Hepatocyte (in vitro differentiated cells): ENCODE measurements at regions not wholly inside any gene's neighbourhood (a gene's known extent, or its start where the extent isn't known, plus 50 kb on each side); places are given as distances from the start of the nearest gene placed in this dataset.
"Not testable (repeated sequence)": the region's sequence is repeated elsewhere in the genome, so short reads cannot be mapped to it uniquely, and the experiment has no call there.

Experiments
- EZH2 ChIP-seq: fragments of 200-600 bp; sonication (generic); IDR thresholded peaks from 2 replicates; pipeline ENCODE4 v1.6.1; 2016; ENCODE audit warnings: antibody characterized with exemption, mild to moderate bottlenecking, borderline replicate concordance
- EZH2phosphoT487 ChIP-seq: fragments of 200-600 bp; sonication (generic); IDR thresholded peaks from one replicate; pipeline ENCODE4 v1.6.1; 2018; ENCODE audit warnings: antibody characterized with exemption, mild to moderate bottlenecking, low read depth, moderate library complexity; ENCODE audit not compliant: unreplicated experiment, severe bottlenecking
- TF ChIP-seq, protein P1 (sequence below): fragments of 200-600 bp; sonication (generic); IDR thresholded peaks from 2 replicates; pipeline ENCODE4 v1.5.1; 2016; ENCODE audit warnings: antibody characterized with exemption, mild to moderate bottlenecking; ENCODE audit not compliant: poor library complexity

DNA sequence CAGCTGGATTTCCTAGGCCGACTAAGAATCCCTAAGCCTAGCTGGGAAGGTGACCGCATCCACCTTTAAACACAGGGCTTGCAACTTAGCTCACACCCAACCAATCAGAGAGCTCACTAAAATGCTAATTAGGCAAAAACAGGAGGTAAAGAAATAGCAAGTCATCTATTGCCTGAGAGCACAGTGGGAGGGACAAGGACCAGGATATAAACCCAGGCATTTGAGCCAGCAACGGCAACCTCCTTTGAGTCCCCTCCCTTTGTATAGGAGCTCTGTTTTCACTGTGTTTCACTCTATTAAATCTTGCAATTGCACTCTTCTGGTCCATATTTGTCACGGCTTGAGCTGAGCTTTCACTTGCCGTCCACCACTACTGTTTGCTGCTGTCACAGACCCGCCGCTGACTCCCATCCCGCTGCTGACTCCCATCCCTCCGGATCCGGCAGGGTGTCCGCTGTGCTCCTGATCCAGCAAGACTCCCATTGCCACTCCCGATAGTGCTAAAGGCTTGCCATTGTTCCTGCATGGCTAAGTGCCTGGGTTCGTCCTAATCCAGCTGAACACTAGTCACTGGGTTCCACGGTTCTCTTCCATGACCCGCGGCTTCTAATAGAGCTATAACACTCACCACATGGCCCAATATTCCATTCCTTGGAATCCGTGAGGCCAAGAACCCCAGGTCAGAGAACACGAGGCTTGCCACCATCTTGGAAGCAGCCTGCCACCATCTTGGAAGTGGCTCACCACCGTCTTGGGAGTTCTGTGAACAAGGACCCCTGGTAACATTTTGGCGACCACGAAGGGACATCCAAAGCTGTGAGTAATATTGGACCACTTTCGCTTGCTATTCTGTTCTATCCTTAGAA is 885.8 kb upstream of the ATXN8OS start:
- TF ChIP-seq, protein P1, sequence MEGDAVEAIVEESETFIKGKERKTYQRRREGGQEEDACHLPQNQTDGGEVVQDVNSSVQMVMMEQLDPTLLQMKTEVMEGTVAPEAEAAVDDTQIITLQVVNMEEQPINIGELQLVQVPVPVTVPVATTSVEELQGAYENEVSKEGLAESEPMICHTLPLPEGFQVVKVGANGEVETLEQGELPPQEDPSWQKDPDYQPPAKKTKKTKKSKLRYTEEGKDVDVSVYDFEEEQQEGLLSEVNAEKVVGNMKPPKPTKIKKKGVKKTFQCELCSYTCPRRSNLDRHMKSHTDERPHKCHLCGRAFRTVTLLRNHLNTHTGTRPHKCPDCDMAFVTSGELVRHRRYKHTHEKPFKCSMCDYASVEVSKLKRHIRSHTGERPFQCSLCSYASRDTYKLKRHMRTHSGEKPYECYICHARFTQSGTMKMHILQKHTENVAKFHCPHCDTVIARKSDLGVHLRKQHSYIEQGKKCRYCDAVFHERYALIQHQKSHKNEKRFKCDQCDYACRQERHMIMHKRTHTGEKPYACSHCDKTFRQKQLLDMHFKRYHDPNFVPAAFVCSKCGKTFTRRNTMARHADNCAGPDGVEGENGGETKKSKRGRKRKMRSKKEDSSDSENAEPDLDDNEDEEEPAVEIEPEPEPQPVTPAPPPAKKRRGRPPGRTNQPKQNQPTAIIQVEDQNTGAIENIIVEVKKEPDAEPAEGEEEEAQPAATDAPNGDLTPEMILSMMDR = not testable (repeated sequence)
- TF ChIP-seq EZH2, EZH2phosphoT487: not testable (repeated sequence)
